22Rv1 (cell line): ENCODE measurements at regions not wholly inside any gene's neighbourhood (a gene's known extent, or its start where the extent isn't known, plus 50 kb on each side); places are given as distances from the start of the nearest gene placed in this dataset.

Experiments used
- ZFX ChIP-seq: fragments of 450-650 bp; IDR thresholded peaks from 2 replicates; pipeline ENCODE4 v1.6.1; 2017; ENCODE audit warnings: antibody characterized with exemption, borderline replicate concordance
- TF ChIP-seq, protein P1 (sequence below): fragments of 450-650 bp; IDR thresholded peaks from 2 replicates; pipeline ENCODE4 v1.5.1; 2017; ENCODE audit warnings: mild to moderate bottlenecking

DNA sequence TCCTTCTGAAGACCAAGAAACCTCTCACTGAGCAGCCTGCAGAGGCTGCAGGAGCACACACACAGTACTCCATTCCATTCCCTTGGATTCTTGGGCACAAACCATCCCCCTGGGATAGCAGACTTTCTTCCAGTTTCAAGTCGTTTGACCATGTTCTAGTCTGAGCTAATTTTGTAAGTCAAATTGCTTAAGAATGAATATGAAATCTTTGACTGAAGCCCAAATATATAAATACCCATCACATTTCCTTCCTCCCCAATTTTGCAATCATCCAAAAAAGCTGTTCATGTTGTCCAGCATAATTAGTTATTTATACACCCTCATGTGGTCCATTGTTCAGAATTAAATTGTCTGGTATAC, 231.2 kb upstream of the TPRG1 start:
- TF ChIP-seq, protein P1, sequence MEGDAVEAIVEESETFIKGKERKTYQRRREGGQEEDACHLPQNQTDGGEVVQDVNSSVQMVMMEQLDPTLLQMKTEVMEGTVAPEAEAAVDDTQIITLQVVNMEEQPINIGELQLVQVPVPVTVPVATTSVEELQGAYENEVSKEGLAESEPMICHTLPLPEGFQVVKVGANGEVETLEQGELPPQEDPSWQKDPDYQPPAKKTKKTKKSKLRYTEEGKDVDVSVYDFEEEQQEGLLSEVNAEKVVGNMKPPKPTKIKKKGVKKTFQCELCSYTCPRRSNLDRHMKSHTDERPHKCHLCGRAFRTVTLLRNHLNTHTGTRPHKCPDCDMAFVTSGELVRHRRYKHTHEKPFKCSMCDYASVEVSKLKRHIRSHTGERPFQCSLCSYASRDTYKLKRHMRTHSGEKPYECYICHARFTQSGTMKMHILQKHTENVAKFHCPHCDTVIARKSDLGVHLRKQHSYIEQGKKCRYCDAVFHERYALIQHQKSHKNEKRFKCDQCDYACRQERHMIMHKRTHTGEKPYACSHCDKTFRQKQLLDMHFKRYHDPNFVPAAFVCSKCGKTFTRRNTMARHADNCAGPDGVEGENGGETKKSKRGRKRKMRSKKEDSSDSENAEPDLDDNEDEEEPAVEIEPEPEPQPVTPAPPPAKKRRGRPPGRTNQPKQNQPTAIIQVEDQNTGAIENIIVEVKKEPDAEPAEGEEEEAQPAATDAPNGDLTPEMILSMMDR, result no peak
- TF ChIP-seq ZFX, result no peak
